Fibroblast of the aortic adventitia (primary cell): ENCODE measurements at regions not wholly inside any gene's neighbourhood (a gene's known extent, or its start where the extent isn't known, plus 50 kb on each side); places are given as distances from the start of the nearest gene placed in this dataset.
"Not testable (repeated sequence)": the region's sequence is repeated elsewhere in the genome, so short reads cannot be mapped to it uniquely, and the experiment has no call there.

ENCODE experiments used
- DNase-seq: peaks from one replicate; pipeline ENCODE4 v3.0.0-alpha.2; 2010; ENCODE audit warnings: low read depth
- H3K4me3 ChIP-seq: 2 replicates; pipeline ENCODE4 v1.5.1; 2011; ENCODE audit warnings: low read depth, mild to moderate bottlenecking, control low read depth, low read length, moderate library complexity
- CTCF ChIP-seq: IDR thresholded peaks from 2 replicates; pipeline ENCODE4 v1.5.1; 2011; ENCODE audit warnings: mild to moderate bottlenecking, low read length, control low read depth, inconsistent platforms; ENCODE audit not compliant: insufficient read depth

DNA sequence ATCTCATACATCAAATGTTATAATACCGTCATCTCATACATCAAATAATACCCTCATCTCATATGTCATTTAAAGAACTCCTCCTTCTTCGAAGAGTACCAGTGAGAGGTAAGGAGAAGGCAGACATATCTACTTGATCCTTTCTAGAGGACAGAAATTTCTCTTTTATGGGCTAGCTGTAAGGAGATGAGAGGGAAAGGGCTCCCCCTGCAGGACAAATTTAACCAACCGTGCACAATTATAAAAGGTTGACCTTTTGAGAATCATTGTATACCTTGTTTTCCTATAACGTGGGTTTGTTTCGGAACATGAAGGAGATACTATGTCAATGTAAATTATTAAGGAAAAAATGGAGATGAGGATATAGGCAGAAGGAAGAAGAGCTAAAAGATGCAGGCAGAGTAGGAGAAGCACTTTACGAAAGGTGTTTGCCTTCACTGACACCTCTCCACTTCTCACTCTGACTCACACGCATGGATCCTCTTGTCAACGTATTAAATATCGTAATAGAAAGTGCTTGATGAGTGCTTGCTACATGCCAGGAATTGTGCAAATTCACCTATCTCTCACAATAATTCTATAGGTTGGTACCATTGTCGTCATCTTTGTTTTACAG is 465.9 kb upstream of the ERCC4 start:
- H3K4me3 ChIP-seq, result no peak overlapping the region
- TF ChIP-seq CTCF, result no peak
- no peak for DNase-seq

GRCh38 chr16:13463619-13464018 is 456.3 kb upstream of the ERCC4 start:
- no peak for DNase-seq
- no peak overlapping the region for H3K4me3 ChIP-seq
- no peak for TF ChIP-seq CTCF

DNA sequence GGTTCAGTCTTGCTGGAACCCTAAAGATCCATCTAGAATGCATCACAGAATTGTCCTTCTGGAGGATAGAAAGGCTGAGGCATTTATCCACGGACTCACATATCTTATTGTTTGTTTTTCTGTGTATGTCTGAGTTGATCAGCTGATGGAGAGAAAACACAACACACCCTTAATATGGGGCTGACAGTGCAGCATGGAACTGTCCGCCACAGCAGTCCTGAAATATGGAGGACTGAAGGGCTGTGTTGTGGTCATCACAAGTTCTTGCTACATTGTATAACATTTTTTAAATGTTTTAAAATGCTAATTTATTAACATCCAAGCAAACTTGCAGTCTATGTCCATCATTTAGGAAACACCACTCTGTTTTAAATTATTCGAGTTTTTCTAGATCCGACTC is 448.9 kb upstream of the ERCC4 start:
- no peak overlapping the region for H3K4me3 ChIP-seq
- no peak for DNase-seq

GRCh38 chr16:13478991-13479390 is 441.0 kb upstream of the ERCC4 start:
- no peak overlapping the region for H3K4me3 ChIP-seq
- no peak for TF ChIP-seq CTCF
- DNase-seq, result no peak

More for the DNA sequence above, 448.9 kb upstream of the ERCC4 start:
- no peak for TF ChIP-seq CTCF

DNA sequence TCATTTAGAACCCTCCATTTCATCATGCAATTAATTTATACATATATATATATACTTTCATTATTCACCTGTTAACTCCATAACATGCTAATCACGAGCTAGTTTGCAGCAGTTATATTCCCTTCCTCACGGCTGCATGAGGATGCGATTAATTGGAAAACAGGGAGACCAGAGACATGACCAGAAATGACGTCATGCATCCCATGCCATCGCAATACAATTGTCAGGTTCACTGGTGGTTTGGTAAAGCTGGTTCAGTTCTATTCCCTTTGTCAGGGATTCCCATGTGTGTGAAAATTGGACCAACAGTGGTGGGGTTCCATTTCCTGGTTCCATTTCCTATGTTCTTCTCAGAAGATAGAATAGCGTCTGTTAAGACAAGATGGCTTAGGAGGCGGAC is 440.4 kb upstream of the ERCC4 start:
- TF ChIP-seq CTCF, result no peak
- no peak for DNase-seq
- H3K4me3 ChIP-seq, result no peak overlapping the region

- no peak for DNase-seq
- TF ChIP-seq CTCF, result no peak
- no peak overlapping the region for H3K4me3 ChIP-seq
Observed at GRCh38 chr16:13480801-13481200, 439.2 kb upstream of the ERCC4 start.

DNA sequence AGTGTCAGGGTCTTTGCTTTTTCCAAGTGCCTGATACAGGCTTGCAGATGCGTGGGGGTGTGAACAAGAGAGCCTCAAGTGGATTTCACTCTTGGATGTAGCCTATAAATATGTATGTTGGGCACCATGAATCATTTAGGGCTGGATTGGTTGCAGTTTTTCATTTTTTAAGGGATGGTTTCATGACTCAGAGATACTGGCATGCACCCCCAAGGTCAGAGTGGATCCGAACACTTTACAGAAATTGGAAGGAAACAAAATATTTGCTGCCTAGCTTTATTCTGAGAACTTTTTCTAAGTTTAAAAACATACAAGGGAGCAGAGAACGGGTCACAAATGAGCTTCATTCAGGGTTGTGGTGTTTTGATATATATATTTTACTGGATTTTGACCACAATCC is 436.8 kb upstream of the ERCC4 start:
- DNase-seq, result no peak
- no peak overlapping the region for H3K4me3 ChIP-seq
- TF ChIP-seq CTCF, result no peak

DNA sequence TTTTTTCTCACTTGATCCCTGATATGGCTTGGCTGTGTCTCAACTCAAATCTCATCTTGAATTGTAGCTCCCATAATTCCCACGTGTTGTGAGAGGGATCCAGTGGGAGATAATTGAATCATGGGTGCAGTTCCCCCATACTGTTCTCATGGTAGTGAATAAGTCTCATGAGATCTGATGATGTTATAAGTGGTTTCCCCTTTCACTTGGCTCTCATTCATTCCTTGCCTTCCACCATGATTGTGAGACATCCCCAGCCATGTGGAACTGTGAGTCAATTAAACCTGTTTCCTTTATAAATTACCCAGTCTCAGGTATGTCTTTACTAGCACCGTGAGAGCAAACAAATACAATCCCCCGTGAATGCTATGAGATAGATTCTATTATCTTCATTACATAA is 430.5 kb upstream of the ERCC4 start:
- not testable (repeated sequence) for H3K4me3 ChIP-seq, DNase-seq
